GM23338 (cell line): ENCODE measurements at regions not wholly inside any gene's neighbourhood (a gene's known extent, or its start where the extent isn't known, plus 50 kb on each side); places are given as distances from the start of the nearest gene placed in this dataset.

ENCODE experiments used
- ATAC-seq: fragments of 200-7000 bp; cut with Tn5 transposase; 3 replicates; pipeline ENCODE4 v1.9.1; 2020
- DNase-seq: peaks from one replicate; pipeline ENCODE4 v3.0.0-alpha.2; 2015; ENCODE audit warnings: low spot score
- H2AFZ ChIP-seq: fragments of 200-600 bp; sonication (generic); 2 replicates; pipeline ENCODE4 v1.8.0; 2016; ENCODE audit warnings: antibody characterized with exemption, mild to moderate bottlenecking, moderate library complexity
- H3F3A ChIP-seq: fragments of 200-600 bp; sonication (generic); replicated peaks from 2 replicates; pipeline ENCODE4 v1.8.0; 2017; ENCODE audit warnings: antibody characterized with exemption, mixed run types, low read depth
- H3K27ac ChIP-seq: fragments of 200-600 bp; sonication (generic); 2 replicates; pipeline ENCODE4 v1.6.1; 2016; ENCODE audit warnings: low read depth
- H3K27me3 ChIP-seq: fragments of 200-600 bp; sonication (generic); 2 replicates; pipeline ENCODE4 v1.8.0; 2016; ENCODE audit warnings: mild to moderate bottlenecking, mixed run types, moderate library complexity; ENCODE audit not compliant: insufficient read depth
- H3K36me3 ChIP-seq: fragments of 200-600 bp; sonication (generic); 2 replicates; pipeline ENCODE4 v1.8.0; 2016; ENCODE audit warnings: mild to moderate bottlenecking; ENCODE audit not compliant: insufficient read depth
- H3K4me1 ChIP-seq: fragments of 200-600 bp; sonication (generic); 2 replicates; pipeline ENCODE4 v1.8.0; 2016; ENCODE audit warnings: mild to moderate bottlenecking, moderate library complexity; ENCODE audit not compliant: insufficient read depth
- H3K4me2 ChIP-seq: fragments of 200-600 bp; sonication (generic); 2 replicates; pipeline ENCODE4 v1.7.1; 2017; ENCODE audit warnings: mixed run types
- H3K4me3 ChIP-seq: fragments of 200-600 bp; sonication (generic); 2 replicates; pipeline ENCODE4 v1.6.1; 2016; ENCODE audit warnings: mixed run types
- H3K79me2 ChIP-seq: fragments of 200-600 bp; sonication (generic); replicated peaks from 2 replicates; pipeline ENCODE4 v1.8.0; 2017; ENCODE audit warnings: mild to moderate bottlenecking; ENCODE audit not compliant: insufficient read depth
- H3K9me2 ChIP-seq: fragments of 200-600 bp; sonication (generic); 2 replicates; pipeline ENCODE4 v1.8.0; 2017; ENCODE audit not compliant: insufficient read depth
- H4K20me1 ChIP-seq: fragments of 200-600 bp; sonication (generic); replicated peaks from 2 replicates; pipeline ENCODE4 v1.8.0; 2017; ENCODE audit warnings: mild to moderate bottlenecking; ENCODE audit not compliant: insufficient read depth
- H3K27ac Mint-ChIP-seq: 2 replicates; pipeline ENCODE4 v1.8.0; 2020; ENCODE audit warnings: inconsistent platforms, mild to moderate bottlenecking, moderate library complexity, mixed read lengths
- H3K27me3 Mint-ChIP-seq: 3 replicates; pipeline ENCODE4 v1.8.0; 2022; ENCODE audit warnings: low read depth, mild to moderate bottlenecking, moderate library complexity, mixed read lengths, inconsistent platforms; ENCODE audit not compliant: insufficient read depth, poor library complexity
- H3K36me3 Mint-ChIP-seq: 3 replicates; pipeline ENCODE4 v1.8.0; 2021; ENCODE audit warnings: low read depth, mild to moderate bottlenecking, inconsistent platforms, moderate library complexity, mixed read lengths
- H3K4me1 Mint-ChIP-seq: 3 replicates; pipeline ENCODE4 v1.8.0; 2020; ENCODE audit warnings: mild to moderate bottlenecking, inconsistent platforms, mixed read lengths
- H3K4me3 Mint-ChIP-seq: 3 replicates; pipeline ENCODE4 v1.8.0; 2021; ENCODE audit warnings: moderate library complexity, mild to moderate bottlenecking, inconsistent platforms, mixed read lengths
- H3K9me3 Mint-ChIP-seq: 3 replicates; pipeline ENCODE4 v1.8.0; 2020; ENCODE audit warnings: moderate library complexity, mild to moderate bottlenecking, inconsistent platforms, mixed read lengths
- CREB1 ChIP-seq: fragments of 250-450 bp; sonication (Bioruptor Pico); IDR thresholded peaks from 2 replicates; pipeline ENCODE4 v1.5.0; 2020; ENCODE audit warnings: low read depth, mild to moderate bottlenecking, moderate library complexity
- CTCF ChIP-seq, 2 experiments: fragments of 200-600 bp in 1 of 2; sonication (generic) in 1 of 2; conservative IDR thresholded peaks; 2 replicates each; pipeline versions ENCODE4 v1.5.1 to v1.6.1; 2016 to 2017; ENCODE audit warnings: antibody characterized with exemption in 2 of 2, low read depth in 2 of 2, mild to moderate bottlenecking in 2 of 2, moderate library complexity in 1 of 2
- ETS1 ChIP-seq: IDR thresholded peaks from 2 replicates; pipeline ENCODE4 v1.6.1; 2016; ENCODE audit warnings: antibody characterized with exemption
- EZH2phosphoT487 ChIP-seq: fragments of 200-600 bp; sonication (generic); IDR thresholded peaks from one replicate; pipeline ENCODE4 v1.8.1; 2018; ENCODE audit warnings: antibody characterized with exemption; ENCODE audit not compliant: unreplicated experiment
- JUNB ChIP-seq: IDR thresholded peaks from one replicate; pipeline ENCODE4 v1.6.1; 2016; ENCODE audit warnings: antibody characterized with exemption; ENCODE audit not compliant: unreplicated experiment
- NANOG ChIP-seq: IDR thresholded peaks from 2 replicates; pipeline ENCODE4 v1.6.1; 2016; ENCODE audit warnings: antibody characterized with exemption, borderline replicate concordance
- POLR2AphosphoS5 ChIP-seq: IDR thresholded peaks from 2 replicates; pipeline ENCODE4 v1.6.1; 2016; ENCODE audit warnings: antibody characterized with exemption, low read depth
- STAT1 ChIP-seq: IDR thresholded peaks from one replicate; pipeline ENCODE4 v1.6.1; 2016; ENCODE audit warnings: antibody characterized with exemption; ENCODE audit not compliant: unreplicated experiment
- ZNF462 ChIP-seq: fragments of 250-450 bp; sonication (Bioruptor Pico); IDR thresholded peaks from 2 replicates; pipeline ENCODE4 v1.5.0; 2020; ENCODE audit warnings: mild to moderate bottlenecking, moderate library complexity

- DNase-seq (no peak), ATAC-seq (no peak)
- Mint-ChIP-seq H3K36me3 (no peaks in the 10 kb centered on the region), H3K4me3 (no peak overlapping the region), H3K27me3 (peaks cover 4% of the 10 kb centered on the region), H3K4me1 (no peaks in the 10 kb centered on the region), H3K9me3 (peaks cover 14% of the 10 kb centered on the region), H3K27ac (no peak overlapping the region)
- Histone ChIP-seq H3K4me2 (no peak overlapping the region), H3K36me3 (no peaks in the 10 kb centered on the region), H3K27ac (no peak overlapping the region), H3K79me2 (no peaks in the 10 kb centered on the region), H3K9me2 (no peaks in the 10 kb centered on the region), H3K4me1 (no peaks in the 10 kb centered on the region), H3K27me3 (no peaks in the 10 kb centered on the region), H3F3A (no peaks in the 10 kb centered on the region), H3K4me3 (no peak overlapping the region), H4K20me1 (no peaks in the 10 kb centered on the region), H2AFZ (no peak overlapping the region)
- no peak for TF ChIP-seq POLR2AphosphoS5
- TF ChIP-seq ETS1: no peak
- no peak for TF ChIP-seq JUNB
Measured at GRCh38 chr17:77028900-77029299, 111.9 kb upstream of the SEC14L1 start.

GRCh38 chr17:77032929-77033328 lies 107.8 kb upstream of the SEC14L1 start:
- no peaks in the 10 kb centered on the region for H3K9me2 ChIP-seq
- H3K4me3 ChIP-seq: no peak overlapping the region
- Mint-ChIP-seq H3K9me3 (peaks cover 14% of the 10 kb centered on the region), H3K27me3 (peaks cover 7% of the 10 kb centered on the region), H3K36me3 (no peaks in the 10 kb centered on the region), H3K4me3 (no peak overlapping the region), H3K27ac (no peak overlapping the region), H3K4me1 (no peaks in the 10 kb centered on the region)
- H3K79me2 ChIP-seq: no peaks in the 10 kb centered on the region
- no peak overlapping the region for H3K4me2 ChIP-seq
- no peaks in the 10 kb centered on the region for H4K20me1 ChIP-seq
- no peak overlapping the region for H3K27ac ChIP-seq
- DNase-seq (no peak), ATAC-seq (no peak)
- no peaks in the 10 kb centered on the region for H3K4me1 ChIP-seq
- no peaks in the 10 kb centered on the region for H3K36me3 ChIP-seq
- no peak overlapping the region for H2AFZ ChIP-seq
- H3K27me3 ChIP-seq: no peaks in the 10 kb centered on the region
- no peaks in the 10 kb centered on the region for H3F3A ChIP-seq
- no peak for TF ChIP-seq STAT1
- TF ChIP-seq NANOG: no peak
- TF ChIP-seq CREB1 (CRISPR knock-in tag): no peak
- TF ChIP-seq POLR2AphosphoS5: no peak
- no peak for TF ChIP-seq EZH2phosphoT487
- no peak for TF ChIP-seq JUNB
- no peak for TF ChIP-seq CTCF (conservative IDR thresholded peaks at IDR 0.05; ENCODE audit: low read depth in 2 of 2)
- TF ChIP-seq ZNF462 (CRISPR knock-in tag): no peak
- no peak for TF ChIP-seq ETS1
